Vagina (tissue), 2 donors: ENCODE measurements at regions not wholly inside any gene's neighbourhood (a gene's known extent, or its start where the extent isn't known, plus 50 kb on each side); places are given as distances from the start of the nearest gene placed in this dataset.

ENCODE experiments used
- DNase-seq, 2 donors: peaks; one replicate each; pipeline ENCODE4 v3.0.0-alpha.2; 2017; ENCODE audit errors: extremely low spot score in 2 of 2
- H3K27ac ChIP-seq: fragments of 200-600 bp; sonication (generic); one replicate; pipeline ENCODE4 v1.5.1; 2019
- H3K27me3 ChIP-seq: fragments of 200-600 bp; sonication (generic); one replicate; pipeline ENCODE4 v1.5.1; 2019
- H3K36me3 ChIP-seq, 2 donors: fragments of 200-600 bp; sonication (generic); one replicate each; pipeline ENCODE4 v1.5.1; 2017 to 2019
- H3K4me1 ChIP-seq: fragments of 200-600 bp; sonication (generic); one replicate; pipeline ENCODE4 v1.5.1; 2019
- H3K4me3 ChIP-seq, 2 donors: fragments of 200-600 bp; sonication (generic); 1 replicate in 1 of 2; 2 replicates in 1 of 2; pipeline ENCODE4 v1.5.1; 2016 to 2019
- H3K9me3 ChIP-seq: fragments of 200-600 bp; sonication (generic); one replicate; pipeline ENCODE4 v1.5.1; 2019
- CTCF ChIP-seq, 3 experiments: fragments of 450-650 bp in 2 of 3; fragments of 200-600 bp in 1 of 3; sonication (generic) in 1 of 3; IDR thresholded peaks; one replicate each; pipeline ENCODE4 v1.5.1; 2017 to 2019; ENCODE audit warnings: antibody characterized with exemption in 3 of 3, mild to moderate bottlenecking in 2 of 3, moderate library complexity in 2 of 3
- POLR2A ChIP-seq, 2 donors: fragments of 450-650 bp; IDR thresholded peaks; one replicate each; pipeline ENCODE4 v1.6.1; 2017; ENCODE audit warnings: antibody characterized with exemption in 2 of 2, mild to moderate bottlenecking in 2 of 2, moderate library complexity in 2 of 2
- POLR2AphosphoS5 ChIP-seq, 2 donors: sonication (generic); formaldehyde crosslinking; IDR thresholded peaks; one replicate each; pipeline ENCODE4 v1.9.0; 2017; ENCODE audit warnings: antibody characterized with exemption in 2 of 2, mild to moderate bottlenecking in 2 of 2, low read depth in 1 of 2; ENCODE audit not compliant: insufficient read depth in 1 of 2
- intact Hi-C: fragments of 100-400 bp; cut with DNase I; formaldehyde crosslinking; loops from one replicate; pipeline ENCODE4 v1.15.1; 2023

DNA sequence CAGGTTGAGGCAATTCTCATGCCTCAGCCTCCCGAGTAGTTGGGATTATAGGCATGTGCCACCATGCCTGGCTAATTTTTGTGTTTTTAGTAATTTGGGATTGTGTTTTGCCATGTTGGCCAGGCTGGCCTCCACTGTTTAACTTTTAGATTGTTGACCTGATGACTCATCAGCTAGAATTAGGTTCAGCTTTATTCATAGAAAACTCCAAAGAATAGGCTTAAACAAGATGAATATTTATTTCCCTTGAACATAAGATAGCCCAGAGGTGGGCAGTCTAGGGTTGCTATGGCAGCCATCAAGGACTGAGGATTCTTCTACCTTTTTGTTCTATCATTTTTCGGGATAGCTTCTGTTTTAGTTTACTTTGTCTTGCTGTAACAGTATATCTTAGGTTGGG, 99.6 kb upstream of the SELENOK start:
- no peaks in the 10 kb centered on the region for H3K4me1 ChIP-seq
- no peaks in the 10 kb centered on the region for H3K36me3 ChIP-seq
- H3K27me3 ChIP-seq, result no peaks in the 10 kb centered on the region
- H3K4me3 ChIP-seq, result no peak overlapping the region
- DNase-seq, result no peak
- no peak overlapping the region for H3K27ac ChIP-seq
- intact Hi-C loops, result no loop called here
- H3K9me3 ChIP-seq, result no peaks in the 10 kb centered on the region
- TF ChIP-seq CTCF (IDR thresholded peaks at IDR 0.05), result no peak
- no peak for TF ChIP-seq POLR2A (IDR thresholded peaks at IDR 0.05)
- no peak for TF ChIP-seq POLR2AphosphoS5 (IDR thresholded peaks at IDR 0.05; ENCODE audit: insufficient read depth in 1 of 2, low read depth in 1 of 2)

GRCh38 chr3:53989946-53990345, 98.3 kb upstream of the SELENOK start:
- H3K9me3 ChIP-seq, result no peaks in the 10 kb centered on the region
- no peak for TF ChIP-seq POLR2A (IDR thresholded peaks at IDR 0.05)
- TF ChIP-seq CTCF (IDR thresholded peaks at IDR 0.05), result no peak
- TF ChIP-seq POLR2AphosphoS5 (IDR thresholded peaks at IDR 0.05; ENCODE audit: insufficient read depth in 1 of 2, low read depth in 1 of 2), result no peak
- H3K4me3 ChIP-seq, result no peak overlapping the region
- H3K36me3 ChIP-seq, result no peaks in the 10 kb centered on the region
- H3K4me1 ChIP-seq, result no peaks in the 10 kb centered on the region
- intact Hi-C loops, result no loop called here
- H3K27ac ChIP-seq, result no peak overlapping the region
- no peak for DNase-seq
- H3K27me3 ChIP-seq, result no peaks in the 10 kb centered on the region

DNA sequence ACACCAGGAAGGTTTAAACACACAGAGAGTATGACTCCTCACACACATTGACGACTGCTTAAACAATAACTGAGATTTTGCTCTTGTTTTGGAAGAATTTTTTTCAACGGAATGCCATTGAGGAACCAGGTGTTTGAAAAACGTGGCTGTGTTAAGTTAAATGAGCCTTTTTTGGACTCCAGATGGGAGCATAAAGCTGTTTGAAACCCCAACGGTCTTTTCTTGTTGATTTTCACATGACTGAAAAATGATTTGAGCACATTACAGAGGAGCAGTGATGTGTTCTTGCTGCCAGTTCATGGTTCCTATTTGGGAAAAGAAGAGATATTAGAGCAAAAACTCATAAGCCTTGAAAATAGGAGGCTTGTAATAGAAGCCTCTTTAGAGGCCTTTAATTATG, 97.8 kb upstream of the SELENOK start:
- Histone ChIP-seq H3K4me3 (no peak overlapping the region), H3K27me3 (no peaks in the 10 kb centered on the region), H3K36me3 (no peaks in the 10 kb centered on the region), H3K4me1 (no peaks in the 10 kb centered on the region), H3K9me3 (no peaks in the 10 kb centered on the region), H3K27ac (no peak overlapping the region)
- intact Hi-C loops, result no loop called here
- no peak for TF ChIP-seq CTCF (IDR thresholded peaks at IDR 0.05)
- TF ChIP-seq POLR2AphosphoS5 (IDR thresholded peaks at IDR 0.05; ENCODE audit: insufficient read depth in 1 of 2, low read depth in 1 of 2), result no peak
- no peak for TF ChIP-seq POLR2A (IDR thresholded peaks at IDR 0.05)
- no peak for DNase-seq

- intact Hi-C loops, result no loop called here
- H3K9me3 ChIP-seq, result no peaks in the 10 kb centered on the region
These were observed 86.7 kb upstream of the SELENOK start for GRCh38 chr3:53978386-53978785.

GRCh38 chr3:53975382-53975781, 83.7 kb upstream of the SELENOK start:
- Histone ChIP-seq H3K4me3 (no peak overlapping the region), H3K9me3 (no peaks in the 10 kb centered on the region), H3K27ac (no peak overlapping the region), H3K4me1 (no peaks in the 10 kb centered on the region), H3K36me3 (no peaks in the 10 kb centered on the region), H3K27me3 (no peaks in the 10 kb centered on the region)
- TF ChIP-seq POLR2AphosphoS5 (IDR thresholded peaks at IDR 0.05; ENCODE audit: insufficient read depth in 1 of 2, low read depth in 1 of 2) (no peak), CTCF (IDR thresholded peaks at IDR 0.05) (no peak), POLR2A (IDR thresholded peaks at IDR 0.05) (no peak)
- intact Hi-C loops, result no loop called here
- DNase-seq, result no peak

More at GRCh38 chr3:53978386-53978785, 86.7 kb upstream of the SELENOK start:
- H3K27me3 ChIP-seq, result no peaks in the 10 kb centered on the region
- H3K36me3 ChIP-seq, result no peaks in the 10 kb centered on the region
- no peak overlapping the region for H3K27ac ChIP-seq
- H3K4me3 ChIP-seq, result no peak overlapping the region
- TF ChIP-seq POLR2A (IDR thresholded peaks at IDR 0.05) (no peak), POLR2AphosphoS5 (IDR thresholded peaks at IDR 0.05; ENCODE audit: insufficient read depth in 1 of 2, low read depth in 1 of 2) (no peak), CTCF (IDR thresholded peaks at IDR 0.05) (no peak)
- DNase-seq, result no peak
- H3K4me1 ChIP-seq, result no peaks in the 10 kb centered on the region
